ENCODE measurements at regions not wholly inside any gene's neighbourhood (a gene's known extent, or its start where the extent isn't known, plus 50 kb on each side); places are given as distances from the start of the nearest gene placed in this dataset.

DNA sequence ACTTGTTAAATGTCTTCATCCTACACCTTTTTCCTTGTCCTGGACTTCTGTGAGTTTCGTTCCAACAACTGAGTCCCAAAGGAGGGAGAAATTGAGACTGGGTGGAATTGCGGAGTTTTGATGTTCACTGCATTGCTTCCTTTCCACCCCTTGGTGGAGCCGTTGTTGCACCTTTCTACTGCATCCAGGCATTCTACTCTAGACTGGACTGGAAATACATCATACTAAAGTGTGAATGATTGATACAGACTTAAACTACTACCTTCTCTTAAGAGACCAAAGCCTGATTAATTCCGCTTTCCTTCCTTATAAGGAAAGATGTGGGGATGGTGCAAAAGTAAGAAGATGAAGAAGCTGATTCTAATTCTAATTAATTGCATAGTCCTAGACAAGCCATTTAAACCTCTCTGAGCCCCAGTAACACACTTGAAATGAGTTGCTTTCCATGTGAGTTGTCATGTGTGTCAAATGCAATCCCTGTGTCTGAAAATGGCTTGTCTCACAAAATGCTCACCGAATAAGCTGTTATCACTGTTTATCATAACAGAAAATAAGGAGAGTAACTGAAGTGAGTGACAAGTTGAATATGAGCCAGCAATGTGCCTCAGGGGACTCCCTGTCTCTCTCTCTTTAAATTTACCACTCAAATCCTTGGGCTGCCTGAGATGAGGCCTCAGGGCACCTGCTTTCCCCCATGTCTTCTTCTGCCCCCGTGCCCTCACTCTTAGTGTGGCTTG is 338.3 kb upstream of the CHD6 start:
- no peak for TF ChIP-seq POLR2AphosphoS5 (IDR thresholded peaks at IDR 0.05; ENCODE audit: low read depth, low read length)
- TF ChIP-seq POLR2A (IDR thresholded peaks at IDR 0.05; ENCODE audit: low read depth, low read length), result no peak
- no peak for TF ChIP-seq SPI1 (IDR thresholded peaks at IDR 0.05; ENCODE audit: low read depth, low read length)
- TF ChIP-seq TAF1 (IDR thresholded peaks at IDR 0.05; ENCODE audit: low read depth, low read length), result no peak
- no peak for TF ChIP-seq POU2F2 (IDR thresholded peaks at IDR 0.05; ENCODE audit: low read depth, low read length)
- TF ChIP-seq PAX5 (IDR thresholded peaks at IDR 0.05; ENCODE audit: insufficient read depth, low read length, severe bottlenecking), result no peak

Data from GM12891 (cell line).